SK-N-SH (cell line): ENCODE measurements at regions not wholly inside any gene's neighbourhood (a gene's known extent, or its start where the extent isn't known, plus 50 kb on each side); places are given as distances from the start of the nearest gene placed in this dataset.

Experiments
- CTCF ChIA-PET: fragments of 300-600, 350-600 bp; formaldehyde crosslinking; extraction: SDS; loops from one replicate; lab custom pipeline; 2021; lab: Yijun Ruan, JAX
- POLR2A ChIA-PET: fragments of 350-600 bp; sonication (Branson Sonifier 250); formaldehyde crosslinking; extraction: SDS; loops from one replicate; lab custom pipeline; 2020; ENCODE audit warnings: antibody characterized with exemption, inconsistent platforms; lab: Yijun Ruan, JAX
- DNase-seq: peaks from one replicate; pipeline ENCODE4 v3.0.0; 2012
- H2AFZ ChIP-seq: fragments of 200-600 bp; sonication (generic); 2 replicates; pipeline ENCODE4 v1.8.1; 2016; ENCODE audit warnings: antibody characterized with exemption, mild to moderate bottlenecking, low read depth
- H3F3A ChIP-seq: fragments of 200-600 bp; sonication (generic); replicated peaks from 2 replicates; pipeline ENCODE3; 2016; ENCODE audit warnings: antibody characterized with exemption, mild to moderate bottlenecking; ENCODE audit not compliant: insufficient read depth
- H3K27ac ChIP-seq, 2 experiments: fragments of 200-500 bp in 1 of 2; fragments of 200-600 bp in 1 of 2; sonication (Bioruptor generic) in 1 of 2; sonication (generic), shearing (Covaris generic) in 1 of 2; 2 replicates each; pipeline versions ENCODE4 v1.5.1 to v1.6.1; 2014 to 2016; ENCODE audit warnings: low read depth in 2 of 2, inconsistent platforms in 1 of 2, low read length in 1 of 2, mild to moderate bottlenecking in 1 of 2, mixed read lengths in 1 of 2
- H3K27me3 ChIP-seq: fragments of 200-600 bp; sonication (generic), shearing (Covaris generic); 2 replicates; pipeline ENCODE4 v1.6.1; 2016; ENCODE audit warnings: mixed run types; ENCODE audit not compliant: insufficient read depth
- H3K36me3 ChIP-seq, 2 experiments: fragments of 200-500 bp in 1 of 2; fragments of 200-600 bp in 1 of 2; sonication (Bioruptor generic) in 1 of 2; sonication (generic) in 1 of 2; replicated peaks in 1 of 2; 2 replicates each; pipeline versions ENCODE3 to v1.5.1; 2014 to 2016; ENCODE audit warnings: low read length in 1 of 2, mild to moderate bottlenecking in 1 of 2; ENCODE audit not compliant: insufficient read depth in 2 of 2, control insufficient read depth in 1 of 2
- H3K4me1 ChIP-seq, 2 experiments: fragments of 200-500 bp in 1 of 2; fragments of 200-600 bp in 1 of 2; sonication (Bioruptor generic) in 1 of 2; sonication (generic), shearing (Covaris generic) in 1 of 2; 2 replicates each; pipeline versions ENCODE4 v1.5.1 to v1.6.1; 2014 to 2016; ENCODE audit warnings: low read depth in 1 of 2, low read length in 1 of 2, mixed run types in 1 of 2; ENCODE audit not compliant: insufficient read depth in 2 of 2, control insufficient read depth in 1 of 2
- H3K4me2 ChIP-seq: fragments of 200-600 bp; sonication (generic), shearing (Covaris generic); 2 replicates; pipeline ENCODE4 v1.6.1; 2017; ENCODE audit warnings: mixed run types
- H3K4me3 ChIP-seq, 2 experiments: fragments of 200-500 bp in 1 of 2; fragments of 200-600 bp in 1 of 2; sonication (Bioruptor generic) in 1 of 2; sonication (generic), shearing (Covaris generic) in 1 of 2; 2 replicates each; pipeline versions ENCODE4 v1.5.1 to v1.8.1; 2014 to 2016; ENCODE audit warnings: low read depth in 2 of 2, inconsistent platforms in 1 of 2, low read length in 1 of 2, mild to moderate bottlenecking in 1 of 2, mixed read lengths in 1 of 2, moderate library complexity in 1 of 2
- H3K79me2 ChIP-seq: fragments of 200-600 bp; sonication (generic); 2 replicates; pipeline ENCODE4 v1.8.1; 2017; ENCODE audit warnings: mild to moderate bottlenecking; ENCODE audit not compliant: insufficient read depth
- H3K9ac ChIP-seq: fragments of 200-600 bp; sonication (generic); 2 replicates; pipeline ENCODE4 v1.6.1; 2017; ENCODE audit warnings: mixed run types
- H3K9me2 ChIP-seq: fragments of 200-600 bp; sonication (generic); 2 replicates; pipeline ENCODE4 v1.6.1; 2017; ENCODE audit warnings: mixed run types
- H3K9me3 ChIP-seq: fragments of 200-600 bp; sonication (generic); 2 replicates; pipeline ENCODE4 v1.6.1; 2017; ENCODE audit warnings: mixed run types, mild to moderate bottlenecking, moderate library complexity
- H4K20me1 ChIP-seq: fragments of 200-600 bp; sonication (generic); 2 replicates; pipeline ENCODE4 v1.6.1; 2017; ENCODE audit warnings: mild to moderate bottlenecking, mixed run types; ENCODE audit not compliant: insufficient read depth
- CHD2 ChIP-seq: fragments of 150-350 bp; IDR thresholded peaks from 2 replicates; pipeline ENCODE4 v1.6.1; 2018; ENCODE audit warnings: low read length; ENCODE audit not compliant: partially characterized antibody
- CTCF ChIP-seq: fragments of 200-600 bp; sonication (generic); IDR thresholded peaks from 2 replicates; pipeline ENCODE4 v1.6.1; 2017; ENCODE audit warnings: antibody characterized with exemption, mild to moderate bottlenecking, moderate library complexity
- EP300 ChIP-seq, 2 experiments: IDR thresholded peaks; 2 replicates each; pipeline versions ENCODE4 v1.4.0 to v1.6.1; 2012; ENCODE audit warnings: borderline replicate concordance in 1 of 2, low read depth in 1 of 2, low read length in 1 of 2
- MAX ChIP-seq: IDR thresholded peaks from 2 replicates; pipeline ENCODE4 v1.4.0; 2012; ENCODE audit warnings: low read depth
- PBX3 ChIP-seq: IDR thresholded peaks from 2 replicates; pipeline ENCODE4; 2012
- RCOR1 ChIP-seq: fragments of 150-350 bp; IDR thresholded peaks from 2 replicates; pipeline ENCODE4 v1.6.1; 2017; ENCODE audit warnings: antibody characterized with exemption, low read length
- RXRA ChIP-seq: IDR thresholded peaks from 2 replicates; pipeline ENCODE4 v1.4.0; 2012; ENCODE audit warnings: low read depth, mild to moderate bottlenecking, borderline replicate concordance
- TAF1 ChIP-seq: IDR thresholded peaks from 2 replicates; pipeline ENCODE4 v1.6.1; 2012; ENCODE audit warnings: low read depth, mild to moderate bottlenecking, low read length, moderate library complexity, borderline replicate concordance
- TEAD4 ChIP-seq: IDR thresholded peaks from 2 replicates; pipeline ENCODE4 v1.4.0; 2012; ENCODE audit warnings: mild to moderate bottlenecking, borderline replicate concordance; ENCODE audit not compliant: insufficient read depth
- WGBS: methylation state at CpG from one replicate; pipeline ENCODE4 v1.1.6; 2017; ENCODE audit warnings: low lambda C conversion rate; 5-methylcytosine and 5-hydroxymethylcytosine counted together

GRCh38 chr7:156122752-156123354, 310.6 kb upstream of the SHH start:
- Histone ChIP-seq H3K27me3 (peaks cover 89% of the 10 kb centered on the region), H4K20me1 (no peaks in the 10 kb centered on the region), H3F3A (no peaks in the 10 kb centered on the region), H3K4me1 (no peaks in the 10 kb centered on the region), H3K79me2 (no peaks in the 10 kb centered on the region), H3K9ac (no peak overlapping the region), H3K27ac (no peak overlapping the region), H3K36me3 (no peaks in the 10 kb centered on the region), H3K9me3 (no peaks in the 10 kb centered on the region), H3K9me2 (no peaks in the 10 kb centered on the region), H3K4me2 (no peak overlapping the region), H3K4me3 (no peak overlapping the region), H2AFZ (no peak overlapping the region)
- DNase-seq = no peak
- ChIA-PET POLR2A (no interaction called here), CTCF (no interaction called here)
- no peak for TF ChIP-seq TEAD4
- TF ChIP-seq PBX3 = no peak
- TF ChIP-seq EP300 (IDR thresholded peaks at IDR 0.05; ENCODE audit: borderline replicate concordance in 1 of 2, low read depth in 1 of 2, low read length in 1 of 2) = no peak
- WGBS = 7% methylated on average over 12 of the region's 23 CpGs

- no peaks in the 10 kb centered on the region for H3K79me2 ChIP-seq
- CTCF ChIA-PET = no interaction called here
- WGBS = 10% methylated on average over 16 of the region's 17 CpGs
- TF ChIP-seq CTCF (no peak), MAX (no peak), CHD2 (no peak), RXRA (no peak), TAF1 (no peak), RCOR1 (no peak)
- H4K20me1 ChIP-seq = no peaks in the 10 kb centered on the region
- no peak overlapping the region for H3K9ac ChIP-seq
- H3K4me2 ChIP-seq = no peak overlapping the region
- H3K27me3 ChIP-seq = peaks cover 81% of the 10 kb centered on the region
- POLR2A ChIA-PET = no interaction called here
- no peak overlapping the region for H3K27ac ChIP-seq
- H3K4me1 ChIP-seq = no peaks in the 10 kb centered on the region
- H3K4me3 ChIP-seq = no peak overlapping the region
- H2AFZ ChIP-seq = no peak overlapping the region
- H3K9me3 ChIP-seq = no peaks in the 10 kb centered on the region
- no peaks in the 10 kb centered on the region for H3F3A ChIP-seq
- DNase-seq = no peak
- no peaks in the 10 kb centered on the region for H3K9me2 ChIP-seq
- no peaks in the 10 kb centered on the region for H3K36me3 ChIP-seq
Observed at GRCh38 chr7:156121956-156122355, 309.7 kb upstream of the SHH start.
